ENCODE measurements at regions not wholly inside any gene's neighbourhood (a gene's known extent, or its start where the extent isn't known, plus 50 kb on each side); places are given as distances from the start of the nearest gene placed in this dataset.
"Not testable (repeated sequence)": the region's sequence is repeated elsewhere in the genome, so short reads cannot be mapped to it uniquely, and the experiment has no call there.

DNA sequence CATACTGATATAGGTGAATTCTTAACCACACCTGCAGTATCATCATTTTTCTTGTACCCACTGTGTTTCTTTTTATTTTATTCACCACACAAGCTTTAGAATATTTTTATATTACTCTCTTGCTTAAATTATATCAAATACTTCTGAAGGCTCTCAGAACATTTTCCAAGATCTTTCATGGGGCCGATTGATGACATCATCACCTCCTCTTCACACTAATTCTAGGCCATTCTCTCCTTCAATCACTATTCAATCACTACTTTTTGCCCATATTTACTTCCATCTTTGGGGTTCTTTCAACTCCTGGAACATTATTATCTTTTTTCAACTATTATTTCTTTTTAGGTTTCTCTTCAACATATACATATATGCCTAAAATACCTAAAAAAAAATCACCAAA is 1438.8 kb upstream of the ALCAM start:
- DNase-seq = no peak

DNA sequence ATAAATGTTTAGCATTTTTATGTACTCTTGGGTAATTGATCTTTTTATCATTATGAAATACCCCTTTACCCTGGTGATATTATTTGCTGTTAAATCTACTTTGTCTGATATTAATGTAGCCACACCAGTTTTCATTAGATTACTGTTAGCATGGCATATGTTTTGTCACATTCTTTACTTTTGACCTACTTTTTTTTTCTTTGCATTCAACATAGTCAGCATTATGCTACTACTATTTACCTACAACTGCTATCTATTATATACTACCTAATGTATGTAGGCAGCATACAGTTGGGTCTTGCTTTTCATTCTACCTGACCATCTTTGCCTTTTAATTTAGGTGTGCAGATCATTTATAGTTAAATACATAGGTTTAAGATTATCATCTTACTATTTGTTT is 1429.6 kb upstream of the ALCAM start:
- DNase-seq = no peak

DNA sequence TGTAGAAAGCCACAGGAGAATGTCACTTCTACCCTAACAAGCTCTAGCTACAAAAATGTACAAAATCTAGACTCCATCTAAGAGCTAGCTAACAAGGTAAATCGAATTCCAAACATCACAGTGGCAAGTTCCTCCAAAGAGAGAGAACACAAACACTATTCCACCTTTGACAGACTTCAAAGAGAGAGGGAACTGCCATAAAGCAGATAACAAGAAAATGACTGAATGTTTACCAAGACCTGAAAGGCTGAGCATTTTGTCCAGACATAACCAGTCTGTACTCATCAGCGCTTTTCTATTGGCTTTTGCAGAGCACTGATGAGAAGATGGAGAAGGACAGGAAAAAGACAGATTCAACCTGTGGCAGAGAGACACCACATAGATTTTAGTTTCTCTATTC is 1419.6 kb upstream of the ALCAM start:
- DNase-seq = no peak

DNA sequence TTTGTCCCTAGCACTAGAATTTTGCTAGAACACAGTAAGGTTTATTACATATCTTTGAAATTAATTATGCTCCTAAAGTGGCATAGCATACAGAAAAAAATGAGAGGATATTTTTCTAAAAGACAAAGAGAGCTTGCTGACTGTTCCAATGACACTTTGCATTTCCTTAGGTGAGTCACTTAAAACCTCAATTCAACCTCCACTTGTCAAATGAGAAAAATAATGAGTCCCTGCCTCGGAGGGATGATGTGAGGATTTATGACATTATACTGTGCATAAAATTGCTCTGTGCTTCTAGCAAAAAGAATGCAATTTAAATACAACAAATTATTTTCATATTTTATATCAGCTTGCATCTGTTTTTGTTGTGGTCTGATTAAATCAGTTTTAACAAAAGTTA is 1417.0 kb upstream of the ALCAM start:
- no peak for DNase-seq

DNA sequence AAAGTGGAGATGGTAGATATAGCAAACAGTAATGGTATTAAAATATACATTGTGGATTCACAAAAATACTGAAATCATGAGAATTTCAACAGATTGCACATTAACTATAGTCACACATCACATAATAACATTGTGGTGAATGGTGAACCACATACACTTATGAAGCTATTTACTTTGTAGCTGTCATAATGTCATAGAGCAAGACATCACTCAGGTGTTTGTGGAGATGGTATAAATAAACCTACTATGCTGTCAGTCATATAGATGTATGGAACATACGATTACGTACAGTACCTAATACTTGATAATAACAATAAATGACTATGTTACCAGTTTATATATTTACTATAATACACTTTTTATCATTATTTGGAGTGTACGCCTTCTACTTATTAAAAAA is 1416.0 kb upstream of the ALCAM start:
- DNase-seq = no peak

DNA sequence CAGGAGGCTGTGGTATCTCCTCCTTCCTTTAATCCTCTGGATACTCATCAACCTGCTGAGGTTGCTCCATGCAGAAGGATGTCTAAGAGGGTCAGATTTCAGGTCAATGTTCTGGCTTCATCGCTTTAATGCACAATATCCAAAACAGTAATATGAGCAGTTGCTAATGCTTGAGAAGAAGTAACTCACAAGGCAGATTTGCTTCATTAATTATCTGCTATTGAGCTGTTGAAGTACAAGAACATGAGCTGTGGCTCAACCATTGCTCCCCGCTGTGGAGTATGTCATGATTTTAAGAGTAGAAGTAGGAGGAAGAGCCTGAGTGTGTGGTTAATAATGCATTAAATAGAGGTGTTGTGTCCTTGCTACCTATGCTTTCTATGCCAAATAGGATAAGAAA is 1412.9 kb upstream of the ALCAM start:
- no peak for DNase-seq

DNA sequence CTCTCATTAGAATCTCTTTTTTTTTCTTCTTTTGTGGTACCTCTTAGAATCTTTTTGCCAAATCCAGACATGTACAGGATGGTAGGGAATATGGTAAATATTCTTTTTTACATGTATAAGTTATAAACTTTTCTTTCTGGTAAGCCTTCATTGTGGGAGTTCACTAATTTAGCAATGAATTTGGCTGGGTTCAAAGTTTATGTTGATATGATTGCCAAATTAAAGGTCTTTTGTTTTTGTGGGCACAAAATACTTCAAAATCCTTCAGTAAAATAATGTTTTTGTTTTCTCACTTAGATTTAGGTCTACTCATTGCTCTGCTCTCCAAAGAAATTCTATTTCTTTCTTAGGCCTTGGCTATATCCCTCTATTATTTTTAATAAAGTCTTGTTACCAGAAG is 1405.9 kb upstream of the ALCAM start:
- no peak for DNase-seq

DNA sequence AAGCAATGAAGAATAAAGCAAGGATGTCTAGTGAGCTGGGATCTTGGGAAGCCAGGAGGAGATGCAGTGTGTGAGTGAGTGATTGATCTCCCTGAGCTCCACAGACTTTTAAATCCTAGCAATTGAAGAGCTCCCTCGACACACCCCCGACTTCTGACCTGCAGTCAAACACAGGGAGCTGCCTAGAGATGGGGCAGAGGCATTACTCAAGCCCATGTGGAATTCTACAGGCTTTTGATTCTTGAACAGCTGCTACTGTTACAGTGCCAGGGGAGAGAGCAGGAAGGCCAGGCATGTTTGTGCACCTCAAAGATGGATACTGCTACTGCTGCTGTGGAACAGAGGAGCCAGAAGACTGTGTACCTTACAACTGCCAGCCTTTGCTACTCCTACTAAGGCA is 1403.1 kb upstream of the ALCAM start:
- DNase-seq = no peak

DNA sequence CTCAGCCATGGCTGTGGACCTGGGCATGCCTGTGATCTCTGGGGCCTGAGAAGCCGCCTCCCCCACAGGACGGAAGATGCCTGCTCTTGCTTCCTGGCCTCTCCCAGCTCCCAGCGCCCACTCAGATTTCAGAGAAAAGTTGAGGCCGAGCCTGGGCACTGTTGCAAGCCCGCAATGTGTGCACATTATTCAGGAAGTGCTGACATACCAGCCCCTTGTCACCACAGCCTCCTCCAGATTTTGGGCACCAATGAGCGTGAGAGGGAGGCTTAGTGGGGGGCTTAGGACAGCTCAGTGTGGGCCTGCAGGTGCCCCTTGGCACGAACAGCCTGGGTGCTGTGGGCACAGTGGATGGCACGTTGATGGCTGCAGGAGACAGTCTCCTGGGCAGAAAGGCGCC is 1400.9 kb upstream of the ALCAM start:
- no peak for DNase-seq

DNA sequence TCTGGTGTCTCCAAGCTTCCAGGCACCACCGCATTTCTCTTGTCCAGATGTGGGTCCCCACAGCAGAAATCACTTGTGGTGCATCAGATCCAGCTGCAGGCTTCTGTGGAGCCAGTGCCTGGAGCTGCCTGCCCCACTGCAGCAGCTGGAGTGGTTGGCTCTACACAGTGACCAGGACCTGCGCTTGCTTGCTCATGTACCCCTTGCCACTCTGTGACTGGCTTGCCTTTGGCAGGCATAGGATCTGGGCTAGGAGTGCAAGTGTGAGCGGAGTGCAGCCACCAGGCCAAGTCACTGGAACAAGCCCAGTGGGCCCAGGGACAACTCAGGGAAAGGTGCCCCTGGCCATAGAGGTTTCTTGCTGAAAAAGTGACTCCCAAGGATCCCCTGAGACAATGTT is 1400.0 kb upstream of the ALCAM start:
- DNase-seq = no peak

DNA sequence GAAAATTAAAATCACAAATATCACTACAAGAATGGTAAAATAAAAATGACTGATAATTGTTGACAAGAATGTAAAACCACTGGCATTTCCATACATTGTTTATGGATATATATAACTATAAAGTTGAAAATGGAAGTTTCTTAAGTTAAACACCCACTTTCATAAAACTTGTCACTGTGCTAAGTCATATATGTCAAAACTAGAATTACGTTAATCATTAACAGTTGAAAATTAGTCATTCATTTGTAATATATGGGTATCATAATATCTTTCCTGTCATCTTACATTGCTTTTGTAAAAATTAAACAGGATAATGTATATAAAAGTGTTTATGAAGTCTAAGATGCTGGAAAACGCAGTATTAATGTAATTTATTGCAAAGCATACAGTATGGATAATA is 1398.6 kb upstream of the ALCAM start:
- DNase-seq = no peak

DNA sequence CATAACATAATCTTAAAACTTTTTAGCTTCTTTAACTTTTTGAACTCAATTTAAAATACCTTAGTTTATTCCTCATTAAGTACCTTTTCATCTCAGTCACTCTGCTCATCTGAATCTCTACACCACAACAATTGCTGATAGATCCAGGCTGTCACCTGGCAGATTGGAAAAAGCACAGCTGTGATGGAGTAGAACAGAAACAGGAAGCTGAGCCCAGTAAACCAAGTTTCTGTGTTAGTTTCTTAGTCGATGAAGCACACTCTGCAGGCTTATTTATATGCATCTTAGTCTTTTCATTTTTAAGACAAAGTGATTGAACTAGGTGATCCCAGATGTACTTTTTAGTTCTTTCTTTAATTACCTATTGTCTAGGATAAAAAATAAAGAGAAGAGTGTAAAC is 1398.0 kb upstream of the ALCAM start:
- no peak for DNase-seq

DNA sequence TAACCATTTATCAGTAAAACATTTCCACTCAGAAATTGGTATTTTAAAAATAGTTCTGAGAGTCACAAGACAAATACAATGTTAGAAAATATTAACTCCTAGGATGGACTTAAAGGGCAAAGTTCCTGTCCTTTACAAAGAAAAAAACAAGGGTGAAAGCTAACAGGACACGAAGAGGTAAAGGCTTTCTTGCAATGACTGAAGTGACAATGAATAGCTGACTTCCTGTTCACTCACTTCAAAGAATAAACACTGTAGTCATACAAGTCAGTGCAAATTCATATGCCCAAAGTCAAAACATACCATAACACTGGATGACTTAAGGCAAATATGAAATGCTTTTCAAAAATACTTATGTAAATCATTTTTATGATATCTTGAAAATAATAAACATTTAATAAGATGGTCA is 1389.8 kb upstream of the ALCAM start:
- DNase-seq = no peak

DNA sequence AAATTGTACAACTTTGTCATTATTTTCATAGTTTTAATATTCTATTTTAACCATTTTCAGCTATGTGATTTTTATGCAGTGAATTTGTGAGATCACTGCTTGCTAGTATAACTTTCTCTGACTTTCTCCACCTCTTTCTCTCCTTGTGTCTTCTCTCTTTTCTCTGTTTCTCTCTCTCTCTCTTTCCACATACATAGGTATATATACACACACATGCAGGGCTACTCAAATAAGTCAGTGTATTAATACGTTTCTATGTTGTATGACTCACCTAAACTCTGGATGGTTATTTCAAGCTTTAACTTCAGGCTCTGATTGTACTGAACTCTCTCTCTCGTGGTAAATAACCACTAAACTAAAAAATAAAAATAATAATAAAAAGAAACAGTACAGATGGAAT is 1389.3 kb upstream of the ALCAM start:
- no peak for DNase-seq

DNA sequence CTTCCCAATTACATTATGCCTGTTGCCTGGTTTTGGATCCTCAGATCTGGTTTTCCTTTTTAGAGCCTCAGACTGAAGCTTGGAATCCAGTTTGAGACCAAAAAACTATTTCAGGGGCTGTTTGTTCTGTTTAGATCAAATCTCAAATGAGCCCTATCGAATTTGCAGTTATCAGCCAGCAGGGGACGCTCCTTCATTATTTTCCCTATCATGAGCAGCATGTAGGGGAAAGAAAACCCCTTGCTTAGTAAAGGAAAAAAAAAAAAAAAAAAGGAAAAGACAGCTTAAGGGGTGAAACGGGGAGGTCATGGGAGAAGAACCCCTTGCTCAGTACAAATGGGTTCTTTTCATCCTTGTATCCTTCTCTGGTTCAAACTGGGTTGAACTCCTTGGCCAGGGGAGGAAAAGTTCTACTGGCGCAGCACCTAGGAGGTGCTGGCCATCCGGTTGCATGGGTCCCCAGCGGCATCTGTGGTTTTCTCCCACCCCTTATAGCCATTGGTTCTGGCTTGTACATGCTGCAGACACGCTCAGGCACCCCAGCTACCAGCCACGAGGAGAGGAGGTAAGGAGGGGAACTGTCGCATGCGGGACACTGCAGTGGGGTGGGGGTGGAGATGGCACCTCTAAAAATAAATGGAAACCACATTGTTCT is 1375.1 kb upstream of the ALCAM start:
- DNase-seq = no peak

DNA sequence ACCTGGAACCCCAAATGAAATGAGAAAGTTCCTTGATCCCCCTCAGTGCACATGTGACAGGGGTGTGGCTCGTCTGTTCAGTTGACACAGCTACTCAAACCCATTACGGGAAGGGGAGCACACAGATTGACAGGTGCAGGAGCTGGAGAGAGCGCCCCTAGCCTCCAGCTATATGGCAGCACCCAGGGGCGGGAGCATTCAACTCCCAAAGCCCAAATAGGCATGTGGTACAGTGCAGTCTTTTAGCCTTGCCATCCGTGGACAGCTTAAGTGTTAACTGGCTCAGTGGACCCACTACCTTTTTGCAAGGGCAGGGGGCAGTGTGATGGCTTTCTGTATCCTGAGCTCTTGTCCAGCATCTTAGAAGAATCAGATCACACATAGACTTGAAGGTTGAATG is 1374.2 kb upstream of the ALCAM start:
- no peak for DNase-seq

DNA sequence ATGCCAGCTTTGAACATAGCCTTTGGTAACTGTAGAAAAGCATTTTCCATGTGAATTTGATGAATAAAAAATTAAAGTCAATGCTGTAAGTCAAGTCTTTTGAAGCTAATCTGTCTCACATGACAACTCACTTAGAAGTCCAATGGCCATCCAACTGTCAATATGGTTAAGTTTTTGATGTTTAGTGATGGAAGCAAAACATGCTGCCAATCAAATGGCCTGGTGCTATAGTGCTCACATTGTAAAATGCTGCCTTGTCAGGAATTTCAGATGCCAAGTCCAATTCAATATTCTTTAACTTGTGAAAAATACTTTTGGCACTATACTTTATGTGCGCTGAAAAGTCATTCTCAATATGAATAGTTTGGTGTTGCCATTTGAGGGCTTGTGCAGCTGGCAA is 1361.8 kb upstream of the ALCAM start:
- DNase-seq = no peak

DNA sequence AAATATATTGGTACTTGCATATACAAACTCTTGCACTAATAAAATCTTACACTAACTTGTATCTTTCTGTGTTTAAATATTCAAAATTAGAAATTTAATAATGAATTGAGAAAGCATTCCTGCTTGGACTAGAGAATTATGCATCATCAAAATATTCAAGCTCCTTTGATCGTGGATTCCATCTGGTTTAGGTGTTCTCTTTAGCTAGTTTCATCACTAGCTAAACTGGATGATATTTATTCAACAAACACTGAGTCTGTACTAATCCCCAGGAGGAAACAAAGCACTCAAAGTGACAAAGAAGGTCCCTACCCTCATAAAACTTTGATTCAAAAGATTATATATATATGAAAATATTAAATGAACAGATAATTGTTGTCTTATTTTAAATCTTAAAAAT is 1360.9 kb upstream of the ALCAM start:
- DNase-seq = no peak

DNA sequence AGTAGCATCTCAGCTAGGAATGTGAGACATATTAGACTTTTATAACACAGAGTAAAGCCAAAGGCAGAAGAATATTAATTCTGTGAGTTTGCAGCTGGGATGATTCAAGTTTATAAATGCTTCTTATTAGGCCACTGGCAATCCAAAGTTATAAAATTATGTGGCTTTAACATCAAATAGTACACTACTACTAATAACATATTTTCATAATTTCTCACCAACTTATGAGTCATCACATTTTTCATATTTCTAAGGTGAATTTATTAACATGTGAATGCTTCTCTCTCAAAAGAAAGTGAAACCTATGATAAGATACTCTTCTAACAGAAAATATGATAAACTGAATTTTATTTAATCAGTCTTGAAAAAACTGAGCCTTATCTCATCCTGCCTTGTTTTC is 1348.2 kb upstream of the ALCAM start:
- no peak for DNase-seq

DNA sequence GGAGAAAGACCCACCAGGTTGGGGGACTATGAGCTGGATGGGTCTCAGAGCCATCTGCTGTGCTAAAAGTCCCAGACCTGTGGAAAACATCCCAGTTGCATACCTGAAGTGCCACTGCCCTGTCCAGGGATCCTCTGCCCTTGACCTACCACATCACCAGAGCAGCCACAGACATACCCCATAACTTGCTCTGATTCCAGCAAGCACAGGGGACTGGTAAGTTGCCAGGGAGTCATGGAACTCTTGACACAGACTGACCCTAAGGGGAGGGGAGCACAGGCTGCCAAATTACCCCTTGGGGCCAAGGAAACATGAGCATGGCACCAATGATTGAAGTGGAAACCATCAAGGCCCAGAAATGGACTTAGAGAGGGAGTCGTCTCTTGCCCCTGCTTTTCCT is 1335.1 kb upstream of the ALCAM start:
- DNase-seq = no peak

DNA sequence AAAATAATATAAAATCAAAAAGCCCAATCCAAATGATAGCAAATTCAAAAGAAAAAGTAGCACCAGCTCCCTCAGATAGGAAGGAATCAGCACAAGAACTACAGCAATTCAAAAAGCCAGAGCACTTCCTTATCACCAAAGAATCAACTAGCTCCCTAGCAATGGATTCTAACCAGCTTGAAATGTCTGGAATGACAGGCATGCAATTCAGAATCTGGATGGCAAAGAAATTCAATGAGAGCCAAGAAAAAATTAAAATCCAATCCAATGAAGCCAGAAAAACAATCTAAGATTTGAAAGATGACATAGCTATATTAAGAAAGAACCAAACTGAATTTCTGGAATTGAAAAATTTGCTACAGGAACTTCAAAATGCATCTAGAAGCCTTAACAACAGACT is 1334.4 kb upstream of the ALCAM start:
- no peak for DNase-seq

DNA sequence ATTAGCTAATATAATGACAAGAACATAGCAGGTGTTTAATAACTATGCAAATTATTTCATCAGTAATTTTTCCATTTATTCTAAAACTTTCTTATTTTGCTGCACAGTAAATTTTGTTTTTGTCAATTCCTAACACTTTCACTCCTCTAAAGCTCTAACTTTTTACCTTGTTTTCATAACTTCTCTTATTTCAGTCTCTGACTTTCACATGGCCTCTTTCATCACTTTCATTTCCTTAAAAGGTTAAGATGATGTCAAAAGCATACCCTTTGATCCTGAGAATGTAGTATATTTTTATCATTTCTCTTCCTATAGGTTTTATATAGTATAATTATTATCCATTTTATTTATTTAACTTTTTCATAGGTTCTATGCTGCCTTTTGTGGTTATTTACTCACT is 1325.8 kb upstream of the ALCAM start:
- no peak for DNase-seq

DNA sequence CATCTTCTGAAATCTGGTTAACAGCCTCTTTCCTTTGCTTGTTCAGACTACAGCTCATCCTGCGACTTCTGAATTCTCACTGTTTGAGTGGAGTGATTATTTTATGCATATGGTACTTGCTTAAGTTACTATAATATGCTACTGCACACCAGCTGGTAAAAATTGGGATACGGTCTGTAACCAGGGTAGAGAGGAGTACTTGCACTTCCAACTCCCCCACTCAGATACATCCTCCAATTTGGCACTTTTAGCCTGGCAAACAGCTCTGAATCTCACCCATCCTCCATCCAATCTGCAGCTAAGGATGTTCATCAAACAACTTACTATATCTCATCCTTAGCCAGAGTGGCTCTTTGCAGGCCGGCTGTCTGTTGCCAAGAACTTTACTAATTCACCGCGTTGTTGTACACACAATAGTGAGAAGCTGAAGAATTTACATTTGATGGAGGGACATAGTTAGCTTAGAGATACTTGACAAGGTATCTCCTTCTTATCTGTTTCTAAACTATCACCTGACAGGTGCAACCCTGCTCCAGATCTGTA is 1323.6 kb upstream of the ALCAM start:
- DNase-seq = not testable (repeated sequence)

DNA sequence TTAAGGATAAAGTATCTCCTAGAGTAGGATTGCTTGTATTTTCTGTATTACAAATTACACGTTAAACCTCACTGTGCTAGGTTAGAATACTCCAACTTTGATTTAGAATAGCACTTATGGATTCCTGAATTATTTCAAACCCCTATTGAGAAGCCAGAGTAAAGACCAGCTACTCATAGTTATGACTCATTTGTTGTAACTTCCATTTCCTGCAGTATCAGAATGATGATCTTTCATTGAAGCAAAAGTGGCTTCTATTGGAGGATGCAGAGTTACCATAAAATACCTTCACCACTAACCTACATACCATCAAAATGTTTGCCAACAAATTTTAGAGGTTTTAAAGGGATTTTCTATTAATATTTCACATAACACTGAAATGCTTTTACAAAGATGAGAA is 1322.7 kb upstream of the ALCAM start:
- no peak for DNase-seq

DNA sequence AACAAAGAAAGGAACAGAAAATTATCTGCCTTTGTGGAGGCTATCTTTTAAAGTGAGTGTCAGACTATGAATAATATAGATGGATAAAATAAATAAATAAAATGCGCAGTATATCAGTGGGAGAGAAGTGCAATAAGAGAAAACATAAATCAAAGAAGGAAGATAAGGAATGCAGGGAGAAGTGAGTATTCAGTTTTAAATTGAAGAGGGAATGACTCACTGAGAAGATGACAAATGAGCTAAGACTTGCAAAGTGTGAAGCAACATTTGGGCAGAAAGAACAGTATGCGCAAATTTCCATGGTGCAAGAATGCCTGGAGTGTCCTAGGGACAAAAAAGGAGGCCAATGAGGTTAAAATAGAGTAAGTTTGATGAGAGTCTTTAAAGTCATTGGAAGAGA is 1300.1 kb upstream of the ALCAM start:
- no peak for DNase-seq

DNA sequence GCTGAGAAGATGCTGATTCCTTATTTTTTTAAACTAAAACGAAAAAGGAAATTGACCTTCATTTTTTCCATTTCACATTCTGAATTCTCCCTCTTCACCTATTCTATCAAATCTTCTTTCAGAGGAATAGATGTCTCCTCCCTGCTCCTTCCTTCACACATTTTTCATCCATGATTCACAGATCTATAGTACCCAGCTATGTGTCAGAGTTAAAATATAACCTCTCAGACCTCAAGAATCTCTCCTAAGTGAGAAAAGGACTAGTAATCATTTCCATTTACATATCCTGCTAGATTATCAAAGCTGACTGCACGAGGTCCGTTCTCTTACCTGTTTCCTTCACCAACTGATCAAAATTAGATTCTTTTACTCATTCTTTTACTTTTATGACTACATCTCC is 1297.6 kb upstream of the ALCAM start:
- DNase-seq = no peak
